SU-DHL-6 (cell line): ENCODE measurements at regions not wholly inside any gene's neighbourhood (a gene's known extent, or its start where the extent isn't known, plus 50 kb on each side); places are given as distances from the start of the nearest gene placed in this dataset.
A peak's percentile ranks its signal among the peaks of the same experiment; 100 is the strongest.

Source experiments
- H2AFZ ChIP-seq: fragments of 200-600 bp; sonication (generic); 2 replicates; pipeline ENCODE4 v1.6.1; 2014; ENCODE audit warnings: low read depth, mild to moderate bottlenecking, moderate library complexity, mixed read lengths, antibody characterized with exemption, low read length; ENCODE audit not compliant: severe bottlenecking
- H3F3A ChIP-seq: fragments of 200-600 bp; shearing (Covaris generic); 2 replicates; pipeline ENCODE4 v1.6.0; 2016; ENCODE audit warnings: antibody characterized with exemption, mild to moderate bottlenecking; ENCODE audit not compliant: insufficient read depth
- H3K27ac ChIP-seq: fragments of 200-600 bp; sonication (generic); 2 replicates; pipeline ENCODE4 v1.5.1; 2016; ENCODE audit warnings: low read depth, mild to moderate bottlenecking, low read length, moderate library complexity, mixed read lengths
- H3K27me3 ChIP-seq: fragments of 200-600 bp; sonication (generic), shearing (Covaris generic); 2 replicates; pipeline ENCODE4 v1.6.0; 2014; ENCODE audit warnings: mild to moderate bottlenecking, low read length
- H3K36me3 ChIP-seq: fragments of 200-600 bp; sonication (generic); 2 replicates; pipeline ENCODE4 v1.6.1; 2014; ENCODE audit warnings: mild to moderate bottlenecking, low read length, mixed read lengths
- H3K4me2 ChIP-seq: fragments of 300-600, 200-600 bp; shearing (Covaris generic), sonication (generic); 2 replicates; pipeline ENCODE4 v1.6.0; 2014; ENCODE audit warnings: low read length, low read depth, mild to moderate bottlenecking; ENCODE audit not compliant: poor library complexity, severe bottlenecking
- H3K4me3 ChIP-seq: fragments of 200-600 bp; sonication (generic); 2 replicates; pipeline ENCODE4 v1.5.1; 2014; ENCODE audit warnings: antibody characterized with exemption, low read length, mild to moderate bottlenecking, mixed read lengths; ENCODE audit not compliant: insufficient read depth, poor library complexity, severe bottlenecking
- H3K79me2 ChIP-seq: fragments of 200-600 bp; sonication (generic); 2 replicates; pipeline ENCODE4 v1.6.1; 2014; ENCODE audit warnings: mild to moderate bottlenecking, low read length, moderate library complexity; ENCODE audit not compliant: insufficient read depth
- H3K9ac ChIP-seq: fragments of 200-600 bp; sonication (generic); 2 replicates; pipeline ENCODE4 v1.7.0; 2014; ENCODE audit warnings: mild to moderate bottlenecking, low read length
- H3K9me2 ChIP-seq: fragments of 200-600 bp; sonication (generic); replicated peaks from 2 replicates; pipeline ENCODE4 v1.6.1; 2014; ENCODE audit warnings: low read length; ENCODE audit not compliant: insufficient read depth
- H3K9me3 ChIP-seq: fragments of 200-600 bp; sonication (generic); 2 replicates; pipeline ENCODE4 v1.6.1; 2014; ENCODE audit warnings: low read length, mixed read lengths; ENCODE audit not compliant: insufficient read depth
- H4K20me1 ChIP-seq: fragments of 200-600 bp; sonication (generic); 2 replicates; pipeline ENCODE4 v1.6.1; 2014; ENCODE audit warnings: low read depth, mild to moderate bottlenecking, antibody characterized with exemption, low read length, moderate library complexity, mixed read lengths
- CTCF ChIP-seq: fragments of 200-600 bp; sonication (generic); IDR thresholded peaks from one replicate; pipeline ENCODE4 v1.5.1; 2017; ENCODE audit warnings: antibody characterized with exemption, mild to moderate bottlenecking, low read length, moderate library complexity; ENCODE audit not compliant: insufficient read depth, poor library complexity, severe bottlenecking
- EZH2phosphoT487 ChIP-seq: fragments of 200-600 bp; sonication (generic), shearing (Covaris generic); conservative IDR thresholded peaks from 2 replicates; pipeline ENCODE4 v1.6.1; 2018; ENCODE audit warnings: mild to moderate bottlenecking, antibody characterized with exemption, low read length, moderate library complexity, mixed read lengths

GRCh38 chr13:61258185-61258584 is 157.5 kb downstream of the PCDH20 start:
- Histone ChIP-seq H2AFZ (no peak overlapping the region), H3K9me3 (no peaks in the 10 kb centered on the region), H3K9ac (no peak overlapping the region), H4K20me1 (no peaks in the 10 kb centered on the region), H3K9me2 (no peaks in the 10 kb centered on the region), H3K27me3 (no peaks in the 10 kb centered on the region), H3K4me2 (no peak overlapping the region), H3K4me3 (no peak overlapping the region), H3K36me3 (no peaks in the 10 kb centered on the region), H3K79me2 (no peaks in the 10 kb centered on the region), H3F3A (no peaks in the 10 kb centered on the region), H3K27ac (no peak overlapping the region)
- TF ChIP-seq CTCF (no peak), EZH2phosphoT487 (no peak)

- no peaks in the 10 kb centered on the region for H3K9me3 ChIP-seq
- H3K4me2 ChIP-seq: no peak overlapping the region
- no peak overlapping the region for H3K27ac ChIP-seq
Observed at GRCh38 chr13:61255040-61255796, 160.4 kb downstream of the PCDH20 start.

GRCh38 chr13:61253105-61253877 is 162.4 kb downstream of the PCDH20 start:
- no peaks in the 10 kb centered on the region for H3K9me2 ChIP-seq
- H3K4me2 ChIP-seq: no peak overlapping the region
- H3K27ac ChIP-seq: no peak overlapping the region
- H3F3A ChIP-seq: no peaks in the 10 kb centered on the region
- peak overlapping the region; percentile 9 for H2AFZ ChIP-seq
- TF ChIP-seq CTCF: no peak
- TF ChIP-seq EZH2phosphoT487: no peak
- no peaks in the 10 kb centered on the region for H3K36me3 ChIP-seq
- no peaks in the 10 kb centered on the region for H4K20me1 ChIP-seq
- no peaks in the 10 kb centered on the region for H3K79me2 ChIP-seq
- no peak overlapping the region for H3K4me3 ChIP-seq
- H3K9ac ChIP-seq: no peak overlapping the region
- no peaks in the 10 kb centered on the region for H3K27me3 ChIP-seq
- no peaks in the 10 kb centered on the region for H3K9me3 ChIP-seq

More at GRCh38 chr13:61255040-61255796, 160.4 kb downstream of the PCDH20 start:
- Histone ChIP-seq H3K9me2 (no peaks in the 10 kb centered on the region), H2AFZ (no peak overlapping the region), H3K79me2 (no peaks in the 10 kb centered on the region), H3K36me3 (no peaks in the 10 kb centered on the region), H3K4me3 (no peak overlapping the region), H3K27me3 (no peaks in the 10 kb centered on the region), H3F3A (no peaks in the 10 kb centered on the region), H3K9ac (no peak overlapping the region), H4K20me1 (no peaks in the 10 kb centered on the region)
- no peak for TF ChIP-seq EZH2phosphoT487
- TF ChIP-seq CTCF: no peak
